OCI-LY1 (cell line): ENCODE measurements at regions not wholly inside any gene's neighbourhood (a gene's known extent, or its start where the extent isn't known, plus 50 kb on each side); places are given as distances from the start of the nearest gene placed in this dataset.

Experiments used
- H2AFZ ChIP-seq: fragments of 200-600 bp; sonication (generic), shearing (Covaris generic); 2 replicates; pipeline ENCODE4 v1.6.0; 2014; ENCODE audit warnings: antibody characterized with exemption, mild to moderate bottlenecking, low read length
- H3F3A ChIP-seq: fragments of 200-600 bp; sonication (generic), shearing (Covaris generic); 2 replicates; pipeline ENCODE4 v1.6.0; 2014; ENCODE audit warnings: mild to moderate bottlenecking, antibody characterized with exemption, low read length, moderate library complexity; ENCODE audit not compliant: insufficient read depth
- H3K27ac ChIP-seq: fragments of 200-600 bp; sonication (generic); 2 replicates; pipeline ENCODE4 v1.5.1; 2014; ENCODE audit warnings: low read length, mixed run types, mild to moderate bottlenecking, low read depth; ENCODE audit not compliant: poor library complexity, severe bottlenecking
- H3K27me3 ChIP-seq: fragments of 200-600 bp; sonication (generic); 2 replicates; pipeline ENCODE4 v1.6.0; 2014; ENCODE audit warnings: antibody characterized with exemption, mild to moderate bottlenecking, low read length, moderate library complexity; ENCODE audit not compliant: insufficient read depth
- H3K36me3 ChIP-seq: fragments of 200-600 bp; sonication (generic); 2 replicates; pipeline ENCODE4 v1.6.1; 2014; ENCODE audit warnings: mild to moderate bottlenecking, antibody characterized with exemption, low read length, moderate library complexity, mixed read lengths; ENCODE audit not compliant: insufficient read depth
- H3K4me1 ChIP-seq: fragments of 200-600 bp; sonication (generic); 2 replicates; pipeline ENCODE4 v1.5.1; 2014; ENCODE audit warnings: mild to moderate bottlenecking, low read length, moderate library complexity; ENCODE audit not compliant: insufficient read depth, severe bottlenecking
- H3K4me2 ChIP-seq: fragments of 200-600 bp; sonication (generic), shearing (Covaris generic); 2 replicates; pipeline ENCODE4 v1.6.1; 2014; ENCODE audit warnings: low read length
- H3K4me3 ChIP-seq: fragments of 200-600 bp; sonication (generic); 2 replicates; pipeline ENCODE4 v1.5.1; 2014; ENCODE audit warnings: low read length, low read depth, mild to moderate bottlenecking, mixed read lengths; ENCODE audit not compliant: poor library complexity, severe bottlenecking
- H3K79me2 ChIP-seq: fragments of 200-600 bp; shearing (Covaris generic); 2 replicates; pipeline ENCODE4 v1.6.1; 2016; ENCODE audit warnings: mixed run types, low read length, mixed read lengths; ENCODE audit not compliant: insufficient read depth
- H3K9ac ChIP-seq: fragments of 200-600 bp; sonication (generic), shearing (Covaris generic); 2 replicates; pipeline ENCODE4 v1.6.1; 2014; ENCODE audit warnings: mild to moderate bottlenecking, low read length, mixed read lengths
- H3K9me2 ChIP-seq: fragments of 200-600 bp; sonication (generic), shearing (Covaris generic); 2 replicates; pipeline ENCODE4 v1.6.1; 2014; ENCODE audit warnings: low read depth, mild to moderate bottlenecking, low read length, mixed read lengths
- H3K9me3 ChIP-seq: fragments of 200-600 bp; shearing (Covaris generic); 2 replicates; pipeline ENCODE4 v1.6.1; 2014; ENCODE audit warnings: low read length, mixed read lengths
- H4K20me1 ChIP-seq: fragments of 200-600 bp; sonication (generic), shearing (Covaris generic); 2 replicates; pipeline ENCODE4 v1.6.0; 2016; ENCODE audit warnings: mild to moderate bottlenecking, low read length; ENCODE audit not compliant: insufficient read depth
- EZH2 ChIP-seq: fragments of 200-600 bp; sonication (generic), shearing (Covaris generic); IDR thresholded peaks from 2 replicates; pipeline ENCODE4 v1.8.0; 2017; ENCODE audit warnings: borderline replicate concordance, mixed run types, mild to moderate bottlenecking, antibody characterized with exemption, low read length, moderate library complexity, mixed read lengths
- TF ChIP-seq, protein P1 (sequence below): fragments of 200-600 bp; sonication (generic), shearing (Covaris generic); IDR thresholded peaks from 2 replicates; pipeline ENCODE4 v1.5.1; 2017; ENCODE audit warnings: mild to moderate bottlenecking, antibody characterized with exemption, low read length, moderate library complexity, mixed read lengths

- Histone ChIP-seq H3K4me1 (no peaks in the 10 kb centered on the region), H3K9ac (no peak overlapping the region), H3K36me3 (no peaks in the 10 kb centered on the region), H3K27me3 (no peaks in the 10 kb centered on the region), H2AFZ (no peak overlapping the region), H4K20me1 (no peaks in the 10 kb centered on the region), H3K9me2 (no peaks in the 10 kb centered on the region), H3K79me2 (no peaks in the 10 kb centered on the region), H3F3A (no peaks in the 10 kb centered on the region), H3K9me3 (no peaks in the 10 kb centered on the region), H3K4me2 (no peak overlapping the region), H3K4me3 (no peak overlapping the region), H3K27ac (no peak overlapping the region)
- TF ChIP-seq, protein P1, sequence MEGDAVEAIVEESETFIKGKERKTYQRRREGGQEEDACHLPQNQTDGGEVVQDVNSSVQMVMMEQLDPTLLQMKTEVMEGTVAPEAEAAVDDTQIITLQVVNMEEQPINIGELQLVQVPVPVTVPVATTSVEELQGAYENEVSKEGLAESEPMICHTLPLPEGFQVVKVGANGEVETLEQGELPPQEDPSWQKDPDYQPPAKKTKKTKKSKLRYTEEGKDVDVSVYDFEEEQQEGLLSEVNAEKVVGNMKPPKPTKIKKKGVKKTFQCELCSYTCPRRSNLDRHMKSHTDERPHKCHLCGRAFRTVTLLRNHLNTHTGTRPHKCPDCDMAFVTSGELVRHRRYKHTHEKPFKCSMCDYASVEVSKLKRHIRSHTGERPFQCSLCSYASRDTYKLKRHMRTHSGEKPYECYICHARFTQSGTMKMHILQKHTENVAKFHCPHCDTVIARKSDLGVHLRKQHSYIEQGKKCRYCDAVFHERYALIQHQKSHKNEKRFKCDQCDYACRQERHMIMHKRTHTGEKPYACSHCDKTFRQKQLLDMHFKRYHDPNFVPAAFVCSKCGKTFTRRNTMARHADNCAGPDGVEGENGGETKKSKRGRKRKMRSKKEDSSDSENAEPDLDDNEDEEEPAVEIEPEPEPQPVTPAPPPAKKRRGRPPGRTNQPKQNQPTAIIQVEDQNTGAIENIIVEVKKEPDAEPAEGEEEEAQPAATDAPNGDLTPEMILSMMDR = no peak
- no peak for TF ChIP-seq EZH2
These were observed 287.9 kb upstream of the ARRDC4 start for GRCh38 chr15:97672586-97672985.

- H3K27me3 ChIP-seq = no peaks in the 10 kb centered on the region
These were observed 281.8 kb upstream of the ARRDC4 start for GRCh38 chr15:97678656-97679055.

GRCh38 chr15:97679106-97679688 is 281.3 kb upstream of the ARRDC4 start:
- Histone ChIP-seq H3K4me1 (no peaks in the 10 kb centered on the region), H3K4me2 (no peak overlapping the region), H3K36me3 (no peaks in the 10 kb centered on the region), H3K9me3 (no peaks in the 10 kb centered on the region), H3K9ac (no peak overlapping the region), H3K27me3 (no peaks in the 10 kb centered on the region), H3F3A (no peaks in the 10 kb centered on the region), H3K9me2 (no peaks in the 10 kb centered on the region), H4K20me1 (no peaks in the 10 kb centered on the region), H3K79me2 (no peaks in the 10 kb centered on the region), H3K27ac (no peak overlapping the region), H2AFZ (no peak overlapping the region), H3K4me3 (no peak overlapping the region)
- TF ChIP-seq EZH2 = no peak
- TF ChIP-seq, protein P1 = no peak

More at GRCh38 chr15:97678656-97679055, 281.8 kb upstream of the ARRDC4 start:
- Histone ChIP-seq H3K4me2 (no peak overlapping the region), H4K20me1 (no peaks in the 10 kb centered on the region), H3K27ac (no peak overlapping the region), H3F3A (no peaks in the 10 kb centered on the region), H3K36me3 (no peaks in the 10 kb centered on the region), H3K9me3 (no peaks in the 10 kb centered on the region), H3K4me3 (no peak overlapping the region), H3K79me2 (no peaks in the 10 kb centered on the region), H3K4me1 (no peaks in the 10 kb centered on the region), H3K9me2 (no peaks in the 10 kb centered on the region), H3K9ac (no peak overlapping the region), H2AFZ (no peak overlapping the region)
- TF ChIP-seq, protein P1 = no peak
- no peak for TF ChIP-seq EZH2
